ENCODE measurements at regions not wholly inside any gene's neighbourhood (a gene's known extent, or its start where the extent isn't known, plus 50 kb on each side); places are given as distances from the start of the nearest gene placed in this dataset.
"Not testable (repeated sequence)": the region's sequence is repeated elsewhere in the genome, so short reads cannot be mapped to it uniquely, and the experiment has no call there.

- DNase-seq = peak in 1 of 2 donors; percentile 41
These were observed 288.3 kb upstream of the AMIGO2 start for GRCh38 chr12:47367912-47368537.

GRCh38 chr12:47366579-47366978 is 286.8 kb upstream of the AMIGO2 start:
- no peak for DNase-seq

GRCh38 chr12:47366157-47366556 is 286.4 kb upstream of the AMIGO2 start:
- no peak for DNase-seq

GRCh38 chr12:47365443-47366076 is 285.8 kb upstream of the AMIGO2 start:
- not testable (repeated sequence) for DNase-seq

GRCh38 chr12:47364261-47364660 is 284.5 kb upstream of the AMIGO2 start:
- no peak for DNase-seq

- peak in 1 of 2 donors; percentile 53 for DNase-seq
These were observed 282.5 kb upstream of the AMIGO2 start for GRCh38 chr12:47362126-47362705.

- peak; percentile 73 to 77 for DNase-seq
These were observed 281.7 kb upstream of the AMIGO2 start for GRCh38 chr12:47361389-47362021.

GRCh38 chr12:47360771-47361388 is 281.1 kb upstream of the AMIGO2 start:
- peak; percentile 80 to 91 for DNase-seq

GRCh38 chr12:47360093-47360480 is 280.3 kb upstream of the AMIGO2 start:
- DNase-seq = no peak

- DNase-seq = peak in 1 of 2 donors; percentile 47
These were observed 279.7 kb upstream of the AMIGO2 start for GRCh38 chr12:47359310-47360092.

GRCh38 chr12:47357006-47357405 is 277.2 kb upstream of the AMIGO2 start:
- not testable (repeated sequence) for DNase-seq

GRCh38 chr12:47356129-47356700 is 276.5 kb upstream of the AMIGO2 start:
- peak; percentile 44 to 62 for DNase-seq

- DNase-seq = no peak
These were observed 273.7 kb upstream of the AMIGO2 start for GRCh38 chr12:47353508-47353907.

- no peak for DNase-seq
These were observed 272.3 kb upstream of the AMIGO2 start for GRCh38 chr12:47352067-47352466.

GRCh38 chr12:47351526-47351925 is 271.8 kb upstream of the AMIGO2 start:
- no peak for DNase-seq

- no peak for DNase-seq
These were observed 270.3 kb upstream of the AMIGO2 start for GRCh38 chr12:47350062-47350408.

GRCh38 chr12:47349137-47350061 is 269.6 kb upstream of the AMIGO2 start:
- DNase-seq = no peak

GRCh38 chr12:47348206-47348605 is 268.4 kb upstream of the AMIGO2 start:
- DNase-seq = no peak

GRCh38 chr12:47346251-47347019 is 266.7 kb upstream of the AMIGO2 start:
- DNase-seq = no peak
